CD4-positive, alpha-beta T cell (primary cell): ENCODE measurements at regions not wholly inside any gene's neighbourhood (a gene's known extent, or its start where the extent isn't known, plus 50 kb on each side); places are given as distances from the start of the nearest gene placed in this dataset.

Source experiments
- ATAC-seq: fragments of 200-7000 bp; cut with Tn5 transposase; one replicate; pipeline ENCODE4 v1.10.0; 2022; ENCODE audit warnings: mild to moderate bottlenecking; ENCODE audit not compliant: poor library complexity
- CTCF ChIA-PET: fragments of 350-600 bp; sonication (Branson Sonifier 250); formaldehyde crosslinking; loops from one replicate; lab custom pipeline; 2021; ENCODE audit warnings: antibody characterized with exemption, inconsistent platforms; lab: Charles Lee
- POLR2A ChIA-PET: fragments of 350-600 bp; sonication (Branson Sonifier 250); formaldehyde crosslinking; loops from one replicate; lab custom pipeline; 2021; ENCODE audit warnings: antibody characterized with exemption, inconsistent platforms; lab: Charles Lee
- DNase-seq, 14 experiments: peaks; one replicate each; pipeline ENCODE4 v3.0.0-alpha.2; 2013 to 2020; ENCODE audit warnings: mixed read lengths in 2 of 14
- H3K27ac ChIP-seq, 2 donors: one replicate each; pipeline versions ENCODE4 v1.5.1 to v1.7.0; 2013; ENCODE audit warnings: low read length in 2 of 2, low read depth in 1 of 2, mild to moderate bottlenecking in 1 of 2
- H3K27me3 ChIP-seq, 2 experiments: 1 replicate in 1 of 2; 2 replicates in 1 of 2; pipeline versions ENCODE4 v1.6.1 to v1.7.0; 2013; ENCODE audit warnings: low read length in 2 of 2, control low read depth in 1 of 2, mild to moderate bottlenecking in 1 of 2, moderate library complexity in 1 of 2; ENCODE audit not compliant: insufficient read depth in 2 of 2, control insufficient read depth in 1 of 2
- H3K36me3 ChIP-seq: one replicate; pipeline ENCODE4 v1.6.1; 2013; ENCODE audit warnings: low read length, control low read depth; ENCODE audit not compliant: insufficient read depth
- H3K4me1 ChIP-seq: one replicate; pipeline ENCODE4 v1.6.1; 2013; ENCODE audit warnings: low read length, control low read depth; ENCODE audit not compliant: insufficient read depth
- H3K4me3 ChIP-seq: one replicate; pipeline ENCODE4 v1.5.1; 2013; ENCODE audit warnings: mild to moderate bottlenecking, low read length, moderate library complexity
- H3K9me3 ChIP-seq, 2 experiments: 1 replicate in 1 of 2; 2 replicates in 1 of 2; pipeline versions ENCODE4 v1.6.1 to v1.7.0; 2013; ENCODE audit warnings: low read length in 2 of 2, mild to moderate bottlenecking in 2 of 2, control low read depth in 1 of 2, moderate library complexity in 1 of 2; ENCODE audit not compliant: control insufficient read depth in 1 of 2, insufficient read depth in 1 of 2
- H3K27ac Mint-ChIP-seq: one replicate; pipeline ENCODE4 v1.8.0; 2020; ENCODE audit warnings: mixed read lengths
- H3K27me3 Mint-ChIP-seq: one replicate; pipeline ENCODE4 v1.8.0; 2021; ENCODE audit warnings: mixed read lengths
- H3K36me3 Mint-ChIP-seq: one replicate; pipeline ENCODE4 v1.8.0; 2021; ENCODE audit warnings: low read depth, mixed read lengths
- H3K4me1 Mint-ChIP-seq: one replicate; pipeline ENCODE4 v1.8.0; 2021; ENCODE audit warnings: low read depth, mixed read lengths
- H3K4me3 Mint-ChIP-seq: one replicate; pipeline ENCODE4 v1.8.0; 2020; ENCODE audit warnings: mild to moderate bottlenecking, mixed read lengths
- H3K9me3 Mint-ChIP-seq: one replicate; pipeline ENCODE4 v1.8.0; 2020; ENCODE audit warnings: mixed read lengths
- intact Hi-C, 2 experiments: fragments of 100-400 bp; cut with DNase I in 1 of 2; cut with micrococcal nuclease in 1 of 2; formaldehyde crosslinking; loops; one replicate each; pipeline versions ENCODE4 v1.15.1 to v1.9.0; 2023 to 2025; cut with DNase I, micrococcal nuclease
- TF ChIP-seq, protein P1 (sequence below): fragments of 200-600 bp; IDR thresholded peaks from one replicate; pipeline ENCODE4 v1.8.0; 2022; ENCODE audit warnings: antibody characterized with exemption, mild to moderate bottlenecking

- POLR2A ChIA-PET = no interaction called here
- CTCF ChIA-PET = no interaction called here
- Mint-ChIP-seq H3K27me3 (peaks cover 39% of the 10 kb centered on the region), H3K9me3 (no peaks in the 10 kb centered on the region), H3K4me1 (no peaks in the 10 kb centered on the region), H3K27ac (no peak overlapping the region), H3K36me3 (no peaks in the 10 kb centered on the region), H3K4me3 (no peak overlapping the region)
- TF ChIP-seq, protein P1, sequence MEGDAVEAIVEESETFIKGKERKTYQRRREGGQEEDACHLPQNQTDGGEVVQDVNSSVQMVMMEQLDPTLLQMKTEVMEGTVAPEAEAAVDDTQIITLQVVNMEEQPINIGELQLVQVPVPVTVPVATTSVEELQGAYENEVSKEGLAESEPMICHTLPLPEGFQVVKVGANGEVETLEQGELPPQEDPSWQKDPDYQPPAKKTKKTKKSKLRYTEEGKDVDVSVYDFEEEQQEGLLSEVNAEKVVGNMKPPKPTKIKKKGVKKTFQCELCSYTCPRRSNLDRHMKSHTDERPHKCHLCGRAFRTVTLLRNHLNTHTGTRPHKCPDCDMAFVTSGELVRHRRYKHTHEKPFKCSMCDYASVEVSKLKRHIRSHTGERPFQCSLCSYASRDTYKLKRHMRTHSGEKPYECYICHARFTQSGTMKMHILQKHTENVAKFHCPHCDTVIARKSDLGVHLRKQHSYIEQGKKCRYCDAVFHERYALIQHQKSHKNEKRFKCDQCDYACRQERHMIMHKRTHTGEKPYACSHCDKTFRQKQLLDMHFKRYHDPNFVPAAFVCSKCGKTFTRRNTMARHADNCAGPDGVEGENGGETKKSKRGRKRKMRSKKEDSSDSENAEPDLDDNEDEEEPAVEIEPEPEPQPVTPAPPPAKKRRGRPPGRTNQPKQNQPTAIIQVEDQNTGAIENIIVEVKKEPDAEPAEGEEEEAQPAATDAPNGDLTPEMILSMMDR = no peak
- no peaks in the 10 kb centered on the region for H3K4me1 ChIP-seq
- no peak overlapping the region for H3K4me3 ChIP-seq
- no peak for ATAC-seq
- H3K27ac ChIP-seq = no peak overlapping the region
- peaks cover 0 to 10% of the 10 kb centered on the region in 2 experiments for H3K27me3 ChIP-seq
- intact Hi-C loops = no loop called here
- DNase-seq = no peak
- no peaks in the 10 kb centered on the region for H3K36me3 ChIP-seq
- H3K9me3 ChIP-seq = peaks cover 0 to 4% of the 10 kb centered on the region in 2 experiments
Measured at GRCh38 chr22:47260551-47260950, 498.1 kb downstream of the TBC1D22A start.

DNA sequence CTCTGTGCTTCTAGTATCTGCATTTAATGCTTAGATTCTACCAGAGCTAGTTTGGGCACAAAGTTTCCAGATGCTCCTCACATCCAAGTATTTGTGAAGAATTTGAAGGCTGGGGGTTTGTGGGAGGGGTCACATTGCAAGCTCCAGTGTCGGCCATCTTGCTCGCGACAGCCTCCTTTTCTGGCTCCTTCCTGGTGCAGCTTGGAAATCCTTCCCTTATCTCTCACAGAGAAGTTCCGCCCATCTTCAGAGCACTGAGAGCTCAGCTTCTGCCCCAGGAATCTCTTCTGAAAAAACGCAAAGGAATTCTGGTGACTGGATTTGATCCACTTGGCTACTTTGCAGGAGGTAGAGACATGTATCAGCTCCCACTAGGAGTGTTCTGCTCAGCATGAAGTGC is 497.5 kb downstream of the TBC1D22A start:
- no peak overlapping the region for H3K4me3 Mint-ChIP-seq

GRCh38 chr22:47259049-47259448 is 496.6 kb downstream of the TBC1D22A start:
- H3K27me3 ChIP-seq = peaks cover 0 to 10% of the 10 kb centered on the region in 2 experiments
- no peaks in the 10 kb centered on the region for H3K4me1 ChIP-seq
- Mint-ChIP-seq H3K36me3 (no peaks in the 10 kb centered on the region), H3K9me3 (no peaks in the 10 kb centered on the region), H3K4me3 (no peak overlapping the region), H3K4me1 (no peaks in the 10 kb centered on the region), H3K27me3 (peaks cover 39% of the 10 kb centered on the region), H3K27ac (no peak overlapping the region)
- TF ChIP-seq, protein P1 = no peak
- intact Hi-C loops = no loop called here
- no peaks in the 10 kb centered on the region for H3K36me3 ChIP-seq
- H3K4me3 ChIP-seq = no peak overlapping the region
- no peak overlapping the region for H3K27ac ChIP-seq
- ATAC-seq (no peak), DNase-seq (no peak)
- POLR2A ChIA-PET = no interaction called here
- CTCF ChIA-PET = no interaction called here
- H3K9me3 ChIP-seq = peaks cover 0 to 4% of the 10 kb centered on the region in 2 experiments

More for the DNA sequence above, 497.5 kb downstream of the TBC1D22A start:
- Mint-ChIP-seq H3K4me1 (no peaks in the 10 kb centered on the region), H3K27ac (no peak overlapping the region), H3K27me3 (peaks cover 39% of the 10 kb centered on the region), H3K36me3 (no peaks in the 10 kb centered on the region), H3K9me3 (no peaks in the 10 kb centered on the region)
- no peaks in the 10 kb centered on the region for H3K36me3 ChIP-seq
- intact Hi-C loops = no loop called here
- H3K9me3 ChIP-seq = peaks cover 0 to 4% of the 10 kb centered on the region in 2 experiments
- ChIA-PET CTCF (no interaction called here), POLR2A (no interaction called here)
- no peak overlapping the region for H3K4me3 ChIP-seq
- no peak overlapping the region for H3K27ac ChIP-seq
- DNase-seq (no peak), ATAC-seq (no peak)
- H3K27me3 ChIP-seq = peaks cover 0 to 10% of the 10 kb centered on the region in 2 experiments
- H3K4me1 ChIP-seq = no peaks in the 10 kb centered on the region
- TF ChIP-seq, protein P1 = no peak
